NB4 (cell line): ENCODE measurements at regions not wholly inside any gene's neighbourhood (a gene's known extent, or its start where the extent isn't known, plus 50 kb on each side); places are given as distances from the start of the nearest gene placed in this dataset.

Experiments
- DNase-seq: peaks from one replicate; pipeline ENCODE4 v3.0.0; 2010; ENCODE audit warnings: low read depth
- H3K4me3 ChIP-seq: one replicate; pipeline ENCODE4 v1.5.1; 2011; ENCODE audit warnings: mild to moderate bottlenecking, low read depth, low read length, moderate library complexity
- MYC ChIP-seq: IDR thresholded peaks from 2 replicates; pipeline ENCODE4 v1.6.1; 2011; ENCODE audit warnings: low read depth, low read length
- POLR2A ChIP-seq: IDR thresholded peaks from 2 replicates; pipeline ENCODE4 v1.6.1; 2011; ENCODE audit warnings: mild to moderate bottlenecking; ENCODE audit not compliant: insufficient read length; ENCODE audit errors: extremely low read depth
- TF ChIP-seq, protein P1 (sequence below): IDR thresholded peaks from 2 replicates; pipeline ENCODE4 v1.6.1; 2011; ENCODE audit warnings: low read depth, low read length
- TF ChIP-seq, protein P2 (sequence below): IDR thresholded peaks from one replicate; pipeline ENCODE4 v1.5.1; 2012; ENCODE audit warnings: low read depth, low read length

DNA sequence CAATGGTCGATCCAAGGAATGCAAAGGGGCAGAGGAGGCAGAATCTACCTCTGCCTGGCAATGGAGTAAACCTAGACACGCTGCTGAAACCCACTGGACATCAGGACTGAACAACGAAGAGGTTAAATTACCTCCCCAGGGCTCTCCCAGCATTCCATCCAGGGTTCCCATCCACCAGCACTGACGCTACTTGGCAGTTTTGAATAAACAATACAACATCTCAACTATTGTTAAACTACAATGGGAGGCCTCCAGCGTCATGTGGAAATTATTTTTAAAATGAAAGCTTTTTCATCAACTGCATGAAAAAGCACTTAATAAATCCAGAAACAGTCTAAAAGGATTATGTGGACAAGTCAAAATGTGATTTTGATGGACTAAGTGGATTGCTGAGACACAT, 96.8 kb upstream of the NHSL1 start:
- DNase-seq: no peak
- no peak overlapping the region for H3K4me3 ChIP-seq
- TF ChIP-seq, protein P1, sequence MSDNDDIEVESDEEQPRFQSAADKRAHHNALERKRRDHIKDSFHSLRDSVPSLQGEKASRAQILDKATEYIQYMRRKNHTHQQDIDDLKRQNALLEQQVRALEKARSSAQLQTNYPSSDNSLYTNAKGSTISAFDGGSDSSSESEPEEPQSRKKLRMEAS: no peak
- TF ChIP-seq, protein P2, sequence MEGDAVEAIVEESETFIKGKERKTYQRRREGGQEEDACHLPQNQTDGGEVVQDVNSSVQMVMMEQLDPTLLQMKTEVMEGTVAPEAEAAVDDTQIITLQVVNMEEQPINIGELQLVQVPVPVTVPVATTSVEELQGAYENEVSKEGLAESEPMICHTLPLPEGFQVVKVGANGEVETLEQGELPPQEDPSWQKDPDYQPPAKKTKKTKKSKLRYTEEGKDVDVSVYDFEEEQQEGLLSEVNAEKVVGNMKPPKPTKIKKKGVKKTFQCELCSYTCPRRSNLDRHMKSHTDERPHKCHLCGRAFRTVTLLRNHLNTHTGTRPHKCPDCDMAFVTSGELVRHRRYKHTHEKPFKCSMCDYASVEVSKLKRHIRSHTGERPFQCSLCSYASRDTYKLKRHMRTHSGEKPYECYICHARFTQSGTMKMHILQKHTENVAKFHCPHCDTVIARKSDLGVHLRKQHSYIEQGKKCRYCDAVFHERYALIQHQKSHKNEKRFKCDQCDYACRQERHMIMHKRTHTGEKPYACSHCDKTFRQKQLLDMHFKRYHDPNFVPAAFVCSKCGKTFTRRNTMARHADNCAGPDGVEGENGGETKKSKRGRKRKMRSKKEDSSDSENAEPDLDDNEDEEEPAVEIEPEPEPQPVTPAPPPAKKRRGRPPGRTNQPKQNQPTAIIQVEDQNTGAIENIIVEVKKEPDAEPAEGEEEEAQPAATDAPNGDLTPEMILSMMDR: no peak
- TF ChIP-seq POLR2A: no peak
- no peak for TF ChIP-seq MYC

DNA sequence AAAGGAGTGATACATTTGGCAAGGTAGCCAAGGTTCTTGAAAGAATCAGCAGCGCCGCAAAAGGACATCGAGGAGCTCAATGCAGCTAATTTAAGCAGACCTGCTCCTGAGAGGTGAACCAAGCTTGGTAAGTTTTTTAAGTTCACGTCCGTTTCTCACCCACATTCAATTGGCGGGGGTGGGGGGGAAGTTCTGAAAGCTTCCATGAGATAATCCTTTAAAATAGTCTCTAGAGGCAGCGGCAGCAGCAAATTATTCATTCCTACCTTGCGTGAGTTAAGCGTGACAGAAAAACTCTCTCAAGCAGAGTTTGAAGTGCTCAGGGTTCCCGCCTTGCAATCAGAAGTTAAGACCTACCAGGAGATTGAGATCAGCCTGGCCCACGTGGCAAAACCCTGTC, 97.3 kb upstream of the NHSL1 start:
- TF ChIP-seq, protein P1: no peak
- no peak for TF ChIP-seq POLR2A
- no peak for TF ChIP-seq MYC
- TF ChIP-seq, protein P2: no peak
- no peak overlapping the region for H3K4me3 ChIP-seq
- no peak for DNase-seq

DNA sequence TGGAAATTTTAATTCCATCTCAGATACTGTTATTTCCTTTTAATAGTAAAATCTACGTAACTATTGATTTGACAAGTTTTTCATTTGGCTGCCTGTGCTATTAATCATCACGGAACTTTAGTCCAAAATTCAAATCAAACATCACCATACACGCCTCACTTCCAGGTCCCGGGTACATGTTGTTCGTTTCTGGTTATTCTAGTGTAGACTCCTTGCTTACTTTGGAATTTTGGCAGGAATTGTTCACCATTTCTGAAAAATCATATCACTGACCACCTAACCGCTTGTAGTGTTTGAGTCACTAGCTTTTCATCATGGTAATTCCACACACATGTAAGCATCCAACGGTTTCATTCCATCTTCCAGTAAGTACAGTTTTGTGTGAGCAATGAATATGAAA, 98.0 kb upstream of the NHSL1 start:
- H3K4me3 ChIP-seq: no peak overlapping the region
- DNase-seq: no peak
- TF ChIP-seq POLR2A: no peak

DNA sequence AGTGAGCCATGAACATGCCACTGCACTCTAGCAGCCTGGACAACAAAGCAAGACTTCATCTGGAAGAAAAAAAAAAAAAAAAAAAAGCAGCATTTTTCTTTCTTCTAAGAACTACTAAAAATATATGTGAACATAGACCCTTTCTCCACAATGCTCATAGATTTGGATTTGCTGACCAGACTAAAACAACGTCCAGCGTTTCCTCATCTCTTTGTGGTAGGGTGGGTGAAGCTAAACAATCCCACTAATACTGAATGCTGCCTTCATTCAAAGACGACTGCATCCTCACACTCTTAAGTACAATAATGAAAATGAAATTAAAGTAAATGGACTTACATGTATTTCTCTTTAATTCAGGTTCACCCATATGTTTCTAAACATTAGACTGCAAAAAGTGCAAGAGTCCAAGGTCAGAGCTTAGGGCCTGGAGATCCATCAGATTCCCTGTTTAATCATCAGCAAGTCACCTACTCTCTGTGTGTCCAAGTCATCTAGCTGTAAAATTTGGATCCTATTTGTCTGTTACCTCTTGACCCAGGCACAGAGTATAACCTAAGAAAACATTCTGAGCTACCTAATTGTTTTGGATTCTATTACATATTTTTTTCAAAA, 99.4 kb upstream of the NHSL1 start:
- DNase-seq: no peak
- no peak overlapping the region for H3K4me3 ChIP-seq
- TF ChIP-seq, protein P1: no peak

DNA sequence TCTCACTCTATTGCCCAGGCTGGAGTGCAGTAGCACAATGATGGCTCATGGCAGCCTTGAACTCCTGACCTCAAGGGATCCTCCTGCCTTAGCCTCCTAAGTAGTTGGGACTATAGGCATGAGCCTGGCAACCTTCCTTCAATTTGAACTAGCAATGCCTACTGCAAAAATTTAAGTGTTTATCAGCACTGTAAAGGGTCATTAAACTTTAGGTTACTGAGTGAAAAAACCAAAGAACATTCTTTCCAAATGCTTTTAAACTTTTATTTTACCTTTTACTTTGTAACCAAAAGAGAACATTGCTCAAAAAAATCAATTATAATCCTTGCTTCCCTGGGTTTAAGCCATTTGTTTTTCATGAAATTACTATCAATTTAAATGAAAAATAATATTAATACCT, 101.0 kb upstream of the NHSL1 start:
- DNase-seq: no peak
- TF ChIP-seq, protein P2: no peak
- TF ChIP-seq MYC (no peak), POLR2A (no peak)
- TF ChIP-seq, protein P1: no peak
- H3K4me3 ChIP-seq: no peak overlapping the region

DNA sequence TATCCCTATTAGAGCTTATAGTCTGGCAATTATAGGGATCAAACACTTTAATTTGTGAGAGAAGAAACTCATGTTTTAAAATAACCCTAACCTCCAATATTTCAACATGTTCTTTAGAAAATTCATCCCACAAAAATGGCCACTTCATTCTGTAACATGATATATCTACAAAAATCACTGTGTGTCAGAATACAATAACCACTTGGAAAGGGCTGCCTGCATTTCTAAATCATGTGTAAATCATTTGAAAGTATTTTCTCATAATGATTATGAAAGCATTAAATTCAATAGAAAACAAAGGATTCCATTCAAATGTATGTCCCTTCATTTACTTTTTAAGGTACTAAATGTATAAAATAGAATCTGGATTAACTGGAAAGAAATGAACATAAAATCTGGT, 101.4 kb upstream of the NHSL1 start:
- no peak for TF ChIP-seq POLR2A
- TF ChIP-seq, protein P2: no peak
- TF ChIP-seq, protein P1: no peak
- DNase-seq: no peak
- no peak overlapping the region for H3K4me3 ChIP-seq

DNA sequence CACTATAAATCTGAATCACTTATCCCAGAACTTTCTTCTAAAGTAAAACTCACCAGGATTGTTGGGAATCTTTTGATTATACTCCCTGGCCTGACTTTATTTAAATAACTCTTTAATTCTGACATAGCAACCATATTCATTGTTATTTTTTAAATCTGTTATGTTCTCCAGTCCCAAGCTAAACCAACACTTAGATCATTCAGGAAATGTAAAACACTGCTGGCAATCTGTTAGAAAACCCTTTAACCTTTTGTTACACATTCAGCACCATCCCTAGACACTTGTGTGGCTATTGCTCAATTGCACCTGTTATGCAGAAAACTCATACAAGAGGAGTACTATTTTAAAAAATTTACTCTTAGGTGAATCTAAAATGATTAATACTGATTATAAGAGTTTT, 101.8 kb upstream of the NHSL1 start:
- TF ChIP-seq, protein P1: no peak
- TF ChIP-seq POLR2A (no peak), MYC (no peak)
- TF ChIP-seq, protein P2: no peak
- peak; percentile 24 for DNase-seq
- H3K4me3 ChIP-seq: no peak overlapping the region
